GM12892 (cell line): ENCODE measurements at regions not wholly inside any gene's neighbourhood (a gene's known extent, or its start where the extent isn't known, plus 50 kb on each side); places are given as distances from the start of the nearest gene placed in this dataset.

Experiments
- DNase-seq: peaks from one replicate; pipeline ENCODE4 v3.0.0; 2011; ENCODE audit not compliant: insufficient read length
- FAIRE-seq: peaks from 2 replicates; lab custom pipeline; 2011; peaks lifted over from hg19 to GRCh38; lab: Jason Lieb, UNC
- POLR2A ChIP-seq: IDR thresholded peaks from 2 replicates; pipeline ENCODE4 v1.6.1; 2011; ENCODE audit warnings: low read depth, low read length, control low read depth
- POLR2AphosphoS5 ChIP-seq: IDR thresholded peaks from 2 replicates; pipeline ENCODE4 v1.6.1; 2011; ENCODE audit warnings: low read depth, low read length, control low read depth
- TAF1 ChIP-seq: IDR thresholded peaks from 2 replicates; pipeline ENCODE4 v1.6.1; 2011; ENCODE audit warnings: low read depth, mild to moderate bottlenecking, control low read depth, low read length, borderline replicate concordance

DNA sequence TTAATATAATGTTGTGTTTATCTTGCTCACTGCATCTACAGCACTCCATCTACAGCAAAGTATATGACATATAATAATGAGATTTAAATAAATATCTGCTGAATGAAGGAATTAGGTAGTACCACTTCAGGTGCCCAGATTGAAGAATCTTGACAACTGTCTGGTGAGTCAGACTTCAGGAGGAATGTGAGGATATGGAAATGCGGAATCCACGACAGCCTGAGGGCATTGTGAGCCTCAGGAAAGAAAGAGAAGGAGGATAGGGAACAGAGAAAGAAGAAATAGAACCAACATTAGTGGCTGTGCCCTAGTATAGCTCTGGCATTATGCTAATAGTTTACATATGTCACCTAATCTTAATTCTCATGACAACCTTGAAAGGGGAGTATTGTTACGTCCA, 304.4 kb downstream of the AASDHPPT start:
- DNase-seq (no peak), FAIRE-seq (no peak)
- TF ChIP-seq POLR2AphosphoS5 (no peak), POLR2A (no peak), TAF1 (no peak)

DNA sequence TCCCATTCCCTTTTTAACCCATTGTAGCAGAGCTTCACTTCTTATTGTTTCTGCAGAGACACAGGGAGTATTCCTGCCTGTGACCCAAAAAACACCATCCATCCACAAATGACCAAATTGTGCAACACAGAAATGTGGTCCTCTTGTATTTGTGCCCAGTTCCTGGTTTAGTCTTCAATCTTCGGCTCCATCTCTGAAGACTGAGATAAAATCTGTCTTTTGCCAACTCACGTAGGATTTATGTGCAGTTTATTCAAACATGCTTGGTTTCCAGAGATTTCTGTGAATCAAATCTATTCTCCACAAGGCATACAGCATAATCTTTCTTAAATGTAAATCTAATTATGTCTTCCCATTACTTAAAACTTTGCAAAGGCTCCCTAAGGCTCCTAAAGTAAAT, 307.0 kb downstream of the AASDHPPT start:
- FAIRE-seq = no peak
- DNase-seq = no peak
- no peak for TF ChIP-seq POLR2A
- TF ChIP-seq TAF1 = no peak
- TF ChIP-seq POLR2AphosphoS5 = no peak

DNA sequence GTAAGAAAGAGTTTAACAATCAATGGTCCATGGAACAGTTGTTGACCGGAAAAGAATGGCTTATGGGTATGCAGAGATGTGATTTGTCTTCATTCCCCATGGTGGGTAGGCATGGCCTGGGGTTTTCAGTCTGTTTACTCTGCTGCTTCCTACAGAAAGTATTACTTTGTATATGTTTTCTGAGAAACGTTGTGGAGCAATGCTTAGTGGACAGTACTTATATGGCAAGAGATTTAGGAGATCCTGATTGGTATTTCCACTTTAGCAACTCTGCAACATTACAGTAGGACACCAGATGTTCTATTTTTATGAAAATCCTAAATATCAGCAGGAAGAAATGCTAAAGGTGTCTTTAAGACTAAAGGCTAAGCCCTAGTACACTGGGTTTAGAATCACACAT, 309.1 kb downstream of the AASDHPPT start:
- DNase-seq (no peak), FAIRE-seq (no peak)
- TF ChIP-seq POLR2A (no peak), POLR2AphosphoS5 (no peak), TAF1 (no peak)

DNA sequence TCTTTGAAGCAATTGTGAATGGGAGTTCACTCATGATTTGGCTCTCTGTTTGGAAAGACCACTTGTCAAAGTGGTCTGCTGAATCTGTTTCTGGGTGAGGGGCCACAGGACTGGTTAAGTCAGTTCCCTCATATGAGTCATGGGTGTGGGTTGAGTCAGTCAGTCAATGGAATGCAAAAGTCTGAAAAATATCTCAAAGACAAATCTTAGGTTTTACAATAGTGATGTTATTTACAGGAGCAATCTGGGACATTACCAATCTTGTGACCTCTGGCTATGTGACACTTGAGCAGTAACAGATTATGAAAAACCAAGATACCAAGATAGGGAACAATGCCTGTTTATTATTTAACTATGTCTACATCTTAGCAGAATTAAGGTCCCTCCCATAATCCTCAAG, 311.6 kb downstream of the AASDHPPT start:
- DNase-seq = no peak
- FAIRE-seq = no peak
- TF ChIP-seq POLR2A = no peak
- no peak for TF ChIP-seq POLR2AphosphoS5
- TF ChIP-seq TAF1 = no peak

DNA sequence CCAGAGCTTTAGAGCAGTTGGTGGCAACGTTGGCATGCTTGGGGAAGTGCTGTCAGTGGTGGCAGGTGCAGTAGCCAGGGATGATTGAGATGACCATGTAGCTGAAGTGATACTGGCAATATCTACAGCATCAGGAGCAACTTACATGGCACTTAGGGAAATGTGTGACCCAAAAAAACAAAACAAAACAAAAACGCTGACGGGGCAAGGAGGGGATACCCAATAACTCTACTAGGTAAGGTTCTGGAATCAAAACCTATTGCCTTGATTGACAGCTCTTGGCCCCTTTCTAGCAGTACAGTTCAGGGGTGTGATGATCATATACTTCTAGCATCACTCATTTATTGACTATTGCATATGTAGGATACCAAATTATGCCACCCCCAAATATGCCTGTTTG, 312.6 kb downstream of the AASDHPPT start:
- TF ChIP-seq POLR2A = no peak
- TF ChIP-seq TAF1 = no peak
- TF ChIP-seq POLR2AphosphoS5 = no peak
- no peak for FAIRE-seq
- DNase-seq = no peak

DNA sequence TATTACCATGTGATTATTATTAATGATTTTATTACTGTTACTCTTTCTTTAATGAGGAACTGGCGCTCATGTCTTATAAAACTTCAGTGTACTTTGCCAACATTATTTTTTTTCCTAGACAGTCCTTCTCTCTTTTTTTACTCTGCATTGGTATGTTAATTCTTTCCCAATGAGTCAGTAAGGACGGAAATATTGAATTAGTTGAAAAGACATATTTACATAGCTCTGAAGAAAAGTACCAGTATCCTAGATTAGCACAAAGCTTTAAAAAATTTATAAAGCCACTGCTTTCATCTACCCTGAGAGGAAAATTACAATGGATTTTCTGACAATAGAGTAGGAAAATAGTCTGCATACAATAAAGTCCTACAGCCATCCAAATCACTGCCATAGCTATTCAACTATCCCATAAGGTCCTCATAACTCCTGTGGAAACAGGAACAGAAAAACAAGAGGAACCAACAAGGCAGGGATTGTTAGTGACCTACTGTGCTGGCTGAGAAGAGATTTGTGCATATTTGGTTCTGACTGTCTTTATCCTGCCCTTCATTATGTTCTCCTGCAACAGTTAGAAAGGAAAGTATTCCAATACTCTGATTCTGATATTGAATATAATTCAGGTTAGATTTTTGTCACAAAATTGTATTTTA, 314.4 kb downstream of the AASDHPPT start:
- no peak for TF ChIP-seq TAF1
- no peak for TF ChIP-seq POLR2A
- TF ChIP-seq POLR2AphosphoS5 = no peak
- DNase-seq (no peak), FAIRE-seq (no peak)

DNA sequence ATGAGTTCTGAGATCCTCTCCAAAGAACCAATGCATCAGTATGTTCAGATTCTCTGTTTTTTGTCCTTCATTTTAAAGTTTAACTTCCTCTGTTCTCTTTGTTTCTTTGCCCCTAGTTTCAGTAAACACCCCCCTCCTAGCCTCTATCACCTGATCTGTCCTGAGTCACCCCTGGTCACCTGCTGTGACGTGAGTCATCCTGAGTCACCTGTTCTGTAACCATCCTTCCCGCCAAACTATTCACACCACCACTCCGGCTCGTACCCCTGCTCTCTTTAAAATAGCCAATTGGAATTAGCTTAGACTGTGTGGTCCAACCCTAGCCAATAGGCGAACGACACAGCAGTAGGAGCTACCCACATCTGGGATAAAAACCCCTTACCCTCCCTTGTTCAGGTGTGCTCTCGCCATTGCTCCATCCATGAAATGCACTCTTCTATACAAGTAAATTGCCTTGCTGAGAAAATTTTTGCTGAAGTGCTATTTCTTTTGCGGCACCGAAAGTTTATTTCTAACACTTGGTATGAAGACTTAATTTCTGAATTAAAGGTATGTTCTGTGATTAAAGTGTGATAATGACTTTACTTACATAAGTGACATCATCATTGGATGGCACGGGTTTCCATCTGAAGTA, 318.4 kb downstream of the AASDHPPT start:
- TF ChIP-seq POLR2A (no peak), POLR2AphosphoS5 (no peak), TAF1 (no peak)
- no peak for FAIRE-seq
- no peak for DNase-seq

DNA sequence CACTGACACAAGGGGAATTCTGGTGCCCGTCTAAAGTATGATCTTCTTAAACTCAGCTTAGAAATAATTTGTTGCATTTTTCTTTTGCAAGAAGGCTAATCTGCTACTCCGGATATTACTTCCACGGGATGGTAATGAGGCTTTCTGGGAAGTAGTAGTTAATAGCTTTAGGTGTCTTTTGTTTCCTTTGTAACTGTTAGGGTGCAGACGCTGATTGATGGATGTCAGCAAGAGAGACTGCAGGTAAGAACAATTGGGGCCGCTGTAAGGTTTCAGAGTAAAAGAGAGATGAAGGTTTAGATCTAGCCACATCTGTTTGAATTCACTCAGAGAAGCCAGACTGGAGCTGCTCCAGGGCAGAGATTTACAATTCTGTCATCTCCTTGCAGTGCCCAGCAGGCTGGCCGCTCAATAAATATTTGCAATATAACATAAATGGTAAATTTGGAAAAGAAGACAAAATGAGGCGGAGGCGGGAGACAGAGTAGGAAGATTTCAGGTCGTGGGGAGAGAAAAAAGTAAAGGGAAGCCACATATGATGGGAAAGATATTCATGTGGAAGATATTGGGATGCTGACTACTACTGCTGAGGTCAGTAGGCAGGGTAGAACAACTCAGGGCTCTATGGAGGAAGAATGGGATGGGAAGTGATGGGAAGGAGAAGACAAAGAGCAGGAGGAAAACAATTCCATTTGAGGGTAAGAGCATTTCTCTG, 320.5 kb downstream of the AASDHPPT start:
- no peak for TF ChIP-seq POLR2AphosphoS5
- no peak for TF ChIP-seq TAF1
- no peak for DNase-seq
- no peak for FAIRE-seq

DNA sequence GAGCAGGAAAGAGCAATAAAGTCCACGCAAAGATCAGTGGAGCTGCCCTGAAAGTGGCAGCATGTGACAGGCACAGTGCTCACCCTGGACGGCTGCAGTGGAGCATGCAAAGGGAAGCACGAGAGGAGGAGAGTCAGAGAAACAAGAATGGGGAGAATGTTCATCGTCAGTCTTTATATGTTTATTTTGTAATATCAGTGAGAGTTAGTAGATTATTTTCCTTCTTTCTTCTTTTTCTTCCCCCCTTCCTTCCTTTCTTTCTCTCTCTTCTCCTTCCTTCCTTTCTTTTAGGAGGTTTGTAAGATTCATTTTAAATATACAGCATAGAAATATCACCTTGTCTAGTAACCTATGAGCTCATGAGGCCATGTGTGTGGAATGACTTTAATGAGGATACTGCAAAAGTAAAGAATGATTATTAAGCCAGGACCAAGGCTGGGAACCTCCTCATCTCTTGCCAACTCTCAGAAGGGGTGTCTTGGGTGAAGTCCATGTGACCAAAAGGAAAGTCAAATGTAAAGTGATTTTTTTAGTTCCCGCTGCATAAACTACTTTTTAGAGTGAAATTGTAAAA, 321.1 kb downstream of the AASDHPPT start:
- FAIRE-seq = no peak
- no peak for DNase-seq
- TF ChIP-seq TAF1 (no peak), POLR2AphosphoS5 (no peak), POLR2A (no peak)

DNA sequence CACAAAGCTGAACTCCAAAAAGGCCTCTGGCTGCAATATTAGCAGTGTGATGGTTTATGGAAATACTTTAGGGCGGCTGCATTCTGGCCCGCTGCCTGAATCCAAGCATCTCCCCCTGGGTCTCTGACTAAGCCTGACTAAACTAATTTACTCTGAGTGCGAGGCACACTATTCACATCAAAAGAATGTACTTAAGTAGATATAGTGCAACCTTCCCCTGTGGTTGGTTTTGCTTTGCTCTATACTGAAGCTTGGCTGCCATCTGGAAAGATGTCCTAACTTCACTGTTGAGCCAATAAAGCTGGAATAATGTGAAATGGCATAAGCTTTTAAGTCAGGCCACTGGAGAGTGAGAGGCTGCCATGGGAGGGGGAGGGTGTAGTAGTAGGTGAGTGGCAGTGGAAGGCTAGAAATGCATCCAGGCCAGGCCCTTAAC, 321.6 kb downstream of the AASDHPPT start:
- no peak for DNase-seq
- no peak for TF ChIP-seq POLR2A
- TF ChIP-seq TAF1 = no peak
- TF ChIP-seq POLR2AphosphoS5 = no peak
- peak; percentile 24 for FAIRE-seq

DNA sequence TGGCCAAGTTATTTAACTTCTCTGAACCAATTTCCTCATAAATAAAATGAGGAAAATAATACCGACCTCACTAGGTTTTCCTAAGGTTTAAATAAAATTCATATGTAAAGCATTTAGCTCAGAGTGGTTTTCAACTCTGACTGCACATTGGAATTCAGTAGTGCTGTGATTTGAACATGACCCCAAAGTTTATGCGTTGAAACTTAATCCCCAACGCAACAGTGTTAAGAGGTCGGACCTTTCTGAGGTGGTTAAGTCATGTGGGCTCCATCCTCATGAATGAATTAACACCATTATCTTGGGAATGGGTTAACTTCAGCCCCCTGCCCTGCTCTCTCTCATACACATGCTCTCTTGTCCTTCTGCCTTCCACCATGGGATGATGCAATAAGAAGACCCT, 322.2 kb downstream of the AASDHPPT start:
- peak; percentile 5 for FAIRE-seq
- no peak for TF ChIP-seq TAF1
- no peak for TF ChIP-seq POLR2A
- TF ChIP-seq POLR2AphosphoS5 = no peak
- DNase-seq = no peak

DNA sequence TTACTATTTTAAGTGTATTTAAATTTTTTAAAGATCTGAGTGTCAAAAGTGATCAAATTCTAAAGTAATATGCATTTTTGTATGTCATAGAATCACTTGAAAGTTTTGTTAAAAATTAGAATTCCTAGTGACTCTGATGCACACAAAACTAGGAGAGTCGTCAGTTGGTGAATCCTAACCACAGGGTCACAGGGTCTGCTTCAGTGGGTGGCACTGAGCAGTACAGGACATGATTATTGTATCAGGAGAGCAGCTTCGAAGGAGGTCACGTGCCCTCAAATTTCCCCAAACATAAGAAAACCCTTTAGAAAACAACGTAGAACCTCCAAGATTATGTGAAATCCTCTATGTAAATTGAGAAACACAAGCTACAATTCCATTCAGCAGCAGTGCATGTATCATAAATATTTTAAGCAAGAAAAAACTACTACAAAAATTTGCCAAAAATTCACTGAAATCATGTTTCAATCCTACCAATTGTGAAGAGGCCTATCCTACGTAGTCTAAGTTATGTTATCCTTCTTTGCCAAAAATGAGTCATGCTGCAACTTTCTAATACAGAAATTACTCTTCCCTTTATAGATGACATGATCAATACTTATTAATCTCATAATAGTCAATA, 323.6 kb downstream of the AASDHPPT start:
- FAIRE-seq (no peak), DNase-seq (no peak)
- TF ChIP-seq POLR2A = no peak
